GM12874 (cell line): ENCODE measurements at regions not wholly inside any gene's neighbourhood (a gene's known extent, or its start where the extent isn't known, plus 50 kb on each side); places are given as distances from the start of the nearest gene placed in this dataset.

Source experiments
- TF ChIP-seq, protein P1 (sequence below): IDR thresholded peaks from 2 replicates; pipeline ENCODE4 v1.5.1; 2011; ENCODE audit warnings: low read depth, mild to moderate bottlenecking, control low read depth, low read length, moderate library complexity; ENCODE audit not compliant: insufficient read depth

DNA sequence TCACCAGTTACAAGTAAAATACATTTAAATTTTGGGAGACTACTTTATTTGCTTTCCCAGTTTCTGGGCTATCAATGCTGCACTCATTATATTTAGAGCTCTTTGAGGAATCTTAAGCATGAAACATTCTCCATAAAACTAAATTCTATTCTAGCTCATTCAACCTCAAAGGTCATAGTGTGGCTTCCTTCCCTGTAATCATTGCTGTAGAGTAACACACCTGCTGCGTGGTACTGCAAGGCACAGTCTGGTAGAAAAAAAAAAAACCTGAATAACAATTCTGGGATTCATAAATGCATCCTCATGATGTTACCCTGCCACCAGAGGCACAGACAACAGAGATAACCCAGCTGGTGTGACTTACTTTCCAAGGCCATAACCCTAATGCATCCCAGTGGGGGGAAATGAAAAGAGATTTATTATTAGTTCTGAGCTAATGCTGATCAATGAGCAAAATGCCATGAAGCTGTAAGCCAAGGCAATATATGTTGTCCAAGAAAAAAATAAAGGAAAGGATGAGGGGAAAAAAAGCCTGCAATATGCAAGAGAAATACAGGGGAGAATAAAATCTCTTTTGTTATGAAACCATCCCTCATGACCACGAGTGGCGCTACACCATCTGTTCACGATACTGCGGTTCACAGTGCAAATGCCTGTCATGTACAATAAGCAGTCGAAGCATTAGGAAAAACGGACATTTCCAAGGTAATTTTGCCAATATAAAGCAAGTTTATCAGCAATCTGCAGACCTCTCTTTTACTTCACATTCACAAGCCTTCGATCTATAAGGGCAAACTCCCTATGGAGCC lies 1481.6 kb upstream of the PIK3C3 start:
- TF ChIP-seq, protein P1, sequence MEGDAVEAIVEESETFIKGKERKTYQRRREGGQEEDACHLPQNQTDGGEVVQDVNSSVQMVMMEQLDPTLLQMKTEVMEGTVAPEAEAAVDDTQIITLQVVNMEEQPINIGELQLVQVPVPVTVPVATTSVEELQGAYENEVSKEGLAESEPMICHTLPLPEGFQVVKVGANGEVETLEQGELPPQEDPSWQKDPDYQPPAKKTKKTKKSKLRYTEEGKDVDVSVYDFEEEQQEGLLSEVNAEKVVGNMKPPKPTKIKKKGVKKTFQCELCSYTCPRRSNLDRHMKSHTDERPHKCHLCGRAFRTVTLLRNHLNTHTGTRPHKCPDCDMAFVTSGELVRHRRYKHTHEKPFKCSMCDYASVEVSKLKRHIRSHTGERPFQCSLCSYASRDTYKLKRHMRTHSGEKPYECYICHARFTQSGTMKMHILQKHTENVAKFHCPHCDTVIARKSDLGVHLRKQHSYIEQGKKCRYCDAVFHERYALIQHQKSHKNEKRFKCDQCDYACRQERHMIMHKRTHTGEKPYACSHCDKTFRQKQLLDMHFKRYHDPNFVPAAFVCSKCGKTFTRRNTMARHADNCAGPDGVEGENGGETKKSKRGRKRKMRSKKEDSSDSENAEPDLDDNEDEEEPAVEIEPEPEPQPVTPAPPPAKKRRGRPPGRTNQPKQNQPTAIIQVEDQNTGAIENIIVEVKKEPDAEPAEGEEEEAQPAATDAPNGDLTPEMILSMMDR: no peak

DNA sequence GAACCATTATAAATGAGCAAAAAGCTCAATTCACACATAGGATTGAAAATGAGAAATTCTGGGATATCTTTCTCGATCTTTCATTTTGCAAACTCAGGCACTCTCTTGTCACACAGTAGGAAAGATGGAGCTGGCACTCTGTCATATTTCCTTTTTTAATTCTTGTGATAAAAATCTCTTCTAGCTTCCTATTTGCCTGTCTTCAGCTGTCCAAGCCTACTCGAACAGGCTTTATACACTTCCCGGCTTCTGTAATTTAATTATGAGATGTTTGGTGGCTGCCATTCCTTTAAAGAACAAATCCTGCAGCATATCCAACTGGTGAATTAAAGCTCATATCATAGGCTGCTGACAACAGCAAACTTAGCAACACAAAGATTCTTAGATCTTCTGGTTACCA lies 1484.3 kb upstream of the PIK3C3 start:
- TF ChIP-seq, protein P1: no peak

DNA sequence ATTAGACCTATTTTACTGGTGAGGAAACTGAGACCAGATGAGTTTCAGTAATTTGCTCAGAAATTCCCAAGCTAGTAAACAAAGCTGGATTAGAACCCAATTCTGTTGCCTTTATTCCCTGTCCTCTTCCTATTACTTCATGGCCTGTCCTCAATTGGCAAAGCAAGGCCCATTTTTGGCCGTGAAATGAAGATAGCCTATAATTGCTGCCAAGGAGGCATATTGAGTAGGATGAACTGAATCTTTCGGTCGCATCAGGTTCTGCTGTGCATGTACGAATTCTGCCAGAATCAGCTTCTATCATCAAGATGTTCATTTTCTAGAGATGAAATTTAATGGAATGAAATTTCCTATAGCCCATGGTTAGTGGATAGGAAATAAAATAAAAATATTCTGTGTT lies 1485.2 kb upstream of the PIK3C3 start:
- TF ChIP-seq, protein P1: no peak

DNA sequence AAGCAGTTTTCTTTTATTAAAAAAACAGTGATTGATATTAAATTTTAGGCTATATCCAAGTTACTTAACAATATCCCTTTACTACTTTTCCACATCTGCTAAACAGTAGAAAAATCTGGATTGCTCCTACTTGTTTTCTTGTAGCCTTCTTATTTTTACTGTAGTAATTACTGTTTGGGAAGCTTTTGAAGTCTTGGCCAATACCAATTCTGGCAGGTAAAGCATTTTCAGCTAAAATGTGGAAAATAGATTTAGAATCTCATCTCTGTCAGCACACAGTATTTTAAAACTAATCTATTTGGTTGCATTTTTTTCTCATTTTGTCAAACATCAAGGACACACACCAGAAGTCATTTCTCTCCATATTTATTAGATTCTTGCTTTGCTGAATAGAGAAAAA lies 1485.7 kb upstream of the PIK3C3 start:
- TF ChIP-seq, protein P1: no peak

DNA sequence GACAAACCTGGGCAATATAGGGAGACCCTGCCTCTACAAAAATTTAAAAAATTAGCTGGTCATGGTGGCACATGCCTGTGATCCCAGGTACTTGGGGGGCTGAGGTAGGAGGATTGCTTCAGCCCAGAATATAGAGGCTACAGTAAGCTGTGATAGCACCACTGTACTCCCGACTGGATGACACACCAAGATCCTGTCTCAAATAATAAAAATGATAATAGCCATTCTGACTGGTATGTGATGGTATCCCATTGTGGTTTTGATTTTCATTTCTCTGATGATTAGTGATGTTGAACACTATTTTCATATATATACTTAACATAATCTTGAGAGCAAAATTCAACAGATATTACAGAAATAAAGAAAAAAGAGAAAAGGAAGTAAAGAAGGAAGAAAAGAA lies 1491.0 kb upstream of the PIK3C3 start:
- TF ChIP-seq, protein P1: no peak

DNA sequence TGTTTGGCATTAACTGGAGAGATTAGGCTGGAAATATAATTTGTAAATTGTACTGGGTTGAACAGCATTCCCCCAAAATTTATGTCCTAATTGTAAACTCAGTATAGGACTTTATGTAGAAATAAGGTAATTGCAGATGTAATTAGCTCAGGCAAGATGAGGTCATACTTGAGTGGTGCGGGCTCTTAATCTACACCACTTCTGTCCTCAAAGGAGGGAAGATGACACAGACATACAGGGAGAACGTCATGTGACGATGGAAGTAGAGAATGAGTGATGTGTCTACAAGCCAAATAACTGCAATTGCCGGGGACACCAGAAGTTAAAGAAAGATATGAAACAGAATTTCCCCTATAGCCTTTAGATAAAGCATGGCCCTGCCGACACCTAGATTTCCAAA lies 1501.1 kb upstream of the PIK3C3 start:
- TF ChIP-seq, protein P1: no peak

DNA sequence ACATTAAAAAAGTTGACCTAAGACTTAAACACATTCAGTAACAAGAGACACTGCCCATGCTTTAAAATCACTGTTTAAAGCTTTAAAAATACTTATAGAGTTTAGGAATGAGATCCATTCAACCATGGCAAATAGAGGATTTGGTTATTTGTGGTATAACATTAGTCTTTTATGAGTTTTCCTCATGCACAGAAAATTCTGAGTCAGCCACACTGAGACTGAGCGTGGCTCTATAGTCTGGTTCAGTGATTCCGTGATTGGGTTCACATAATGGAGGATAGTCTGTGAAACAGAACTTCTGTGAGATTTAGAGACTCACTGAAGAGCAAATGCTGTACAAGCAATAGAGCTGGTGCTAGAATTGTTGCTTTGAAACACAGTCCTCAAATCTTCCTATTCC lies 1502.4 kb upstream of the PIK3C3 start:
- TF ChIP-seq, protein P1: no peak

DNA sequence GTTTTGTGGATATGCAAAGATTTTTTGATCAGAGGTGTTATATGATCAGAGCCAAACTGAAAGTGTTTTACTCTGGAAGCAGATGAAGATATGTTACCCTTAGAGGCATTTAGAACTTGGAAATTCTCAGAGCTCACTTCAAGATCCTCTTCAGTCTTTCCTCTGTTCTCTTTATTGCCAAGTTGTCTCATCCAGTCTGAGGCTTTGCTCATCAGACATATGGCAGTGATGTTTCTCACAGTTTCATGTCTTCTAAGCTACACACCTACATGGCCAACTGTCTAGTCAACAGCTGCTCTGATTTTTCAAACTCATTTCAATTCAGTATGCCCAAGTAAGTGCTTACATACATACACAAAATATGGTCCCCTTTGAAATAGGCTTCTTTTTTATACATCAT lies 1504.3 kb upstream of the PIK3C3 start:
- TF ChIP-seq, protein P1: no peak
